Fibroblast of the conjunctiva (primary cell): ENCODE measurements at regions not wholly inside any gene's neighbourhood (a gene's known extent, or its start where the extent isn't known, plus 50 kb on each side); places are given as distances from the start of the nearest gene placed in this dataset.

ENCODE experiments used
- DNase-seq: peaks from one replicate; pipeline ENCODE4 v3.0.0-alpha.2; 2010; ENCODE audit warnings: low read depth

DNA sequence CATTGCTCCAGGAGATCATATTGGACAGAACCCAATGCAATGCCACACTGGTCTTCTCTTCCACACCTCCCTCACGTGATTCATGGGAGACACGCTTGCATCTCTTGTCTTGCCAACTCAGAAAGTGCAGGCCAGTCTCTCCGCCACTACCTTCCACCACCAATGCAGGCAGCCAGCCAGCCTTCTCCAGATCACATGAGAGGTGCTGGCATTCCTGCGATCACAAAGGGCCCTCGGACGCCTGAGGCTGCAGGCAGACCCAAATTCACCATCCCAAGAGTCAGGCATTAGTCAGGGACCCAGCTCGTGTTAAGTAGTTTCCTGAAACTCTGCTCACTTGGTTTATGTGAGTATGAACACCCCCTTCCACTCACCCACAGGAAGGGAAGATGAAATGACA is 437.0 kb upstream of the ETAA1 start:
- DNase-seq: no peak

DNA sequence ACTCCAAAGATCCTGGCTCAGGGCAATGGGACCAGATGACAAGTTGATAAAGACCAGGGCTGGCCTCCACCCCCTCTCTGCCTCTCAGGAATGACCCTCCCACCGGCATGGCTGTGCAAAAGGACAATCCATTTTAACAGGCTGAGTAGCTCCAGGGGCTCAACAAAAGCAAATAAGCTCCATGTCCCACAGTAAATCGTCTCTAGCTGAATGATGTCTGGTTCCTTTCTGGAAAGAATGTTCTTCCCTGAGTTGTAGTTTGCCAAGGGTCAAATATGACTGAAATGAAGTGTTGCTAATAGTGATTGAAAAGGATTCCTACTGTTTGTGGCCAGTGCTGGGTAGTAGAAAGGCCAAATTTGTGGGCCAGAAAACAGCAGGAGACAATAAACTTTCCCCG is 434.4 kb upstream of the ETAA1 start:
- no peak for DNase-seq

DNA sequence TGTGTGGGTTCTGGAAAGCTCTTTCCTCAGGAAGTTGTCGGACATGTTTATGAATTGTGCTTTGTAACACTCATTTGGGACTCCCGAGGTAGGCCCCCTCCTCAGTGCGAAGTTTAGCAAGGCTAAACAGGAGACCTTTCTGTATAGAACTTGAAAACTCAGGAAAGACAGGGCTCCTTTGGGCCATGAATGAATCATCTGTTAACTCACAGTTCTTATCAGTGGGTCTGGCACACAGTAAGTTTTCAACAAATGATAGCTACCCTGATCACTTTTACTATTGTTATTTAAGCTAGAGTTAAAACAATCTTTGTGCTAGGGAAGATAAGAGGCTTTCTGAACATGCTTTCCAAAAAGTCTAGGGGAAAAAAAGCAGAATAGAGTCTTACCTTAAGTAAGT is 430.5 kb upstream of the ETAA1 start:
- no peak for DNase-seq

DNA sequence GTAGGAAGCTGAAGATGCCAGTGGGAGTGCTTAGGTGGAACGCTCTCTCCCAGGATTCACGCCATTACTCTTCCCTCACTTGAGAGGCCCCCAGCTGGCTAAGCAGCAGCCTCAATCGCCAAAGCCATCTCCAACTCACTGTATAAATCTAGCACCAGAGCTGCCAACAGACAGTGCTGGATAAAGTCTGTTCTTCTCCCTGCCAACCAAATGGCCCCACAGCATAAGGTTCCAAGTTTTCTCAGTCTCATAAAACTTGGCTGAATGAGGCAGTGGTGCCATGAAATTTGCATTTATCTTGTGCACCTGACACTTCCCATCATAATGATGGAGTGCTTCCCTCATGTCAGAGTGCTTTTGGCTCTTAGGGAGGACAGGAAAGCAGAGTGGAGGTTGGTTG is 428.2 kb upstream of the ETAA1 start:
- DNase-seq: no peak

DNA sequence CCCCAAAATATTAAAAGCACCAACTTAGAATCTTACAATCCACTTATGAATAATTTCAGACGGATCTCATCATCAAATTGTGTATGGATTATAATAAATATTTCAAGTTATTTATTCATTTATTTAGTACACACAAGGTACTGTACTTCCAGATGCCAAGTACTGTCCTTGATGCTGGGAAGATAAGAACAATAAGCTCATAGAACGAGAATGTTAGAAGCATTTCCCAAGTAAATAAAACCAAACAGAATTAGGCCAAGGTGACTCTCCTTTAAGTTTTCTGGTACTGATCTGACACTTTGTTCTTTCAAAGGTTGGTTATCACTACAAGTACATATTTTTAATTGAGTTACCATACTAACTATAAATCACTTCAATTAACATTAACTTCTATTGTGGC is 416.1 kb upstream of the ETAA1 start:
- DNase-seq: no peak

DNA sequence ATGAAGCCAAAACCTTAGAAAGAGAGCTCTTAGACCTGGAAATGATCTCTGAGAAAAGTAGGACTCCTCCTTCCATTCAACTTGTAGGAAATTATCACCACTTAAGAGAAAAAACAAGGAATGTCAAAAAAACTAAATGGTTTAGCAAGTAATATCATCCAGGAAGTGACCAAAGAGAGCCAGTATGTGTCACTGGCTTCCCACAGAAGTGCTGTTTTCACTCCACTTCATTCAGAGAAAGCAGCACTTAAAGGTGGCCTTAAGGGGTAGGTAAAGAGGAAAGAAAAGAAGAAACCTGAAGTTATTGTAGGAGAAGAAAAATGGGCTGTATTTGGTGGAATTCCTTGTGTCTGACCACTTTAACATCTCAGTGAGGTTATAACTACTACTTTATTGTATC is 414.4 kb upstream of the ETAA1 start:
- no peak for DNase-seq

DNA sequence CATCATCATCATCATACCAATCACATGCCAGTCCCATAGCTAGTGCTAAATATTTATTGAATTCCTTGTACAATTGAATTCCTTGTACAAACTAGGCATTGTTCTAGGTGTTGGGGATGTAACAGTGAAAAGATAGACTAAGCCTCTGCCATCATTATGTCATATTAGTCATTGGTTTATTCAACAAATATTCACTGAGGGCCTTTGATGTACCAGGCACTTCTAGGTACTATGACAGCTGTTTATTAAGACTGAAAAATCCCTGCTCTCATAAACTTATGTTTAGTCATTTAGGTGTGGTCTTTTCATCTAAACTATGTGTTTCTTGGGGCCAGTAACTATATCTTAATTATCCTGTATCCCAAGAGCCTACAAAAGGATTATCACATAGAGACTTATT is 412.3 kb upstream of the ETAA1 start:
- DNase-seq: no peak

DNA sequence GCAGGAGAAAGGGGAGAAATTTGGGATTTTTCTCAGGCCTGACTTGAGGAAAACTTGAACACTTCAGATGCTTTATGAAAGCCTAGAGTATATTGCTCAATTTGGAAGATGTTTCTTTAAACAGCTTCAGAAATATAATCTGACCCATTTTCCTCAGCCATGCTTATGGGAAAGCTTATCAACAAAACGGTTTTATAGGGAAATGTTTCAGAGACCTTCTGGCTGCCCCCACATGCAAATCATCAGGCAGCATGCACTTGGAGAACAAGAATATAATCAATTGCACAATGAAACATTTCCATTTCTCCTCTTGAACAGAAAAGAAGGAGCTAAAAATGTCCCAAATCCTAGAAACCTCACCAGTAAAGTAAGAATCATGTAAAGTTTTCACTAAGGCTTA is 411.2 kb upstream of the ETAA1 start:
- DNase-seq: no peak

DNA sequence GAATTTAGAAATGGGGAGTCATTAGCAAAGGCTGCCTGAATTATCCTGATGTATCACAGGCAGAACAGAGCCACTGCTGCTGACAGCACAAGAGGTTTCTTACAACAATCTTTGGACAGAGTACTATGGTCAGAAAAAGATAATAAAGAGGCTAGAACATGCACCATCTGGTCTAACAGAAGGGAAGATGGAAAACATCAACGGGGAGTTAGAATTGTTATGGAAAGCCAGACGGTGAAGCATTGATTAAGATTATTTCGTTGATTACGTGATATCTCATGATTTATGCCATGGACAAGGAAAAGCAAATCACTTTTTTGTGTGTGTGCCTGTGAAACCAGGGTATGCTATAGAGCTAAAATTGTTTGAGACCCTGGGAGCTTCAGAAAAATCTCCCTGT is 409.4 kb upstream of the ETAA1 start:
- DNase-seq: no peak

DNA sequence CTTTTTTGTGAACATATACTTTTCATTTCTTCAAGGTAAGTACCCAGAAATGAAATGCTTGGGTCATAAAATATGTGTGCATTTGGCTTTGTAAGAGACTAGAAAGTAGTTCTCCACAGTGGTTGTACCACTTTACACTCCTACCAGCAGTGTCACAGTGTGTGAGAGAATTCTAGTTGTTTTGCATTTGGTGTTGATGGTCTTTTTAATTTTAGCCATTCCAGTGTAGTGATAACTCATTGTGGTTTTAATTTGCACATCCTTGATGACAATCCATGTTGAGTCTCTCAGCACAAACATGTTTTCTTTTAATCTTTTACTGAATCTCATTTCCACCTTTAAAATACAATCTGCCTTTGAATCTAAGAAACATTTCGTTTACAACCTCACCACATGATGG is 402.5 kb upstream of the ETAA1 start:
- no peak for DNase-seq

DNA sequence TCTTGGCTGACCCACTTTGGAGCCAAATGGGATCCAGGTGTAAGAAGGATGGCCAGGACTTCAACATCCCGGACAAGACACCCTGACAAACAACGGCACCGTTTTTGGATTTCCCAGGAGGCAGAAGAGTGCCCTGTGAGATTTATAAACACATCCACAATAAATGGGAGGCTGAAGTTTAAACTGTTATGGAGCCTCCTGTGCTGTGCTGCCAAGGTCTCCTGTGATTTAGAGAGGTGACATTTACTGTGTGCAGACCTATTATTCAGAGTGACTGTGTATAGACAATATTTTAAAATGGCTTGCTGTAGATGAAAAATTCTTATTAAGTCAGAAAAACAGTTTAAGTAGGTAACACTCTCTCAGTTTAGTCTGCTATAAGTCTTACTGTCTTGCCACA is 401.5 kb upstream of the ETAA1 start:
- DNase-seq: no peak

DNA sequence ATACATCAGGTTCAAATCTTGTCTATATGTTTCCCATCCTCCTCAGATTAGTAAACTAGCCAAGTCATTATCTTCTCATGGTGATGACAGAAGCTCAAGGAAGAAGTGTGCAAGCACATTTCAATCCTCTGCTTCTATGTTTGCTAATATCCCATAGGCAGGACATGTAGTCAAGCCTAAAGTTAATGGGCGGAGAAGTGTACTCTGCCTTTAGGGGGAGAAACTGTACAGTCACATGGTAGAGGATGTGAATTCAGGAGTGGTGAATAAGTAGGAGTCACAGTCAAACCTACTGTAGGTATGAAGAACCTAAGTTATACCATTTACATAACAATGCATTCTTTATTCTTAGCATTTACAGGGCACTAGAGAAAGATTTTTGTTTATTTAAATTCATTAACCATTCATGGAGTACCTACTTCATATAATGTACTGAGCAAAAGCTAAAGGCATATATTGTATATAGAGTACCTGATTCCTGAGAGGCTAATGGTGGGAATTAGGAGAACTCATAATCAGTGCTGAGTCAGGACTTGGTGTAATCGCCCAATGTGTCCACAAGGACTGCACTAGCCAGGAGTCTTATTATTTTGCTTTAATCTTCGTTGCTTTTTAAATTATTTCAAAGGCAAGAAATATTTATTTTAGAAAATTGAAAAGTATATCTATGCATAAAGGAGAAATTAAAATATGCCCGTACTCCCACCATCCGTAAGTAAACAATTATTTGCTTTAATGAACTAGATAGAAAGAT is 394.3 kb upstream of the ETAA1 start:
- DNase-seq: no peak

DNA sequence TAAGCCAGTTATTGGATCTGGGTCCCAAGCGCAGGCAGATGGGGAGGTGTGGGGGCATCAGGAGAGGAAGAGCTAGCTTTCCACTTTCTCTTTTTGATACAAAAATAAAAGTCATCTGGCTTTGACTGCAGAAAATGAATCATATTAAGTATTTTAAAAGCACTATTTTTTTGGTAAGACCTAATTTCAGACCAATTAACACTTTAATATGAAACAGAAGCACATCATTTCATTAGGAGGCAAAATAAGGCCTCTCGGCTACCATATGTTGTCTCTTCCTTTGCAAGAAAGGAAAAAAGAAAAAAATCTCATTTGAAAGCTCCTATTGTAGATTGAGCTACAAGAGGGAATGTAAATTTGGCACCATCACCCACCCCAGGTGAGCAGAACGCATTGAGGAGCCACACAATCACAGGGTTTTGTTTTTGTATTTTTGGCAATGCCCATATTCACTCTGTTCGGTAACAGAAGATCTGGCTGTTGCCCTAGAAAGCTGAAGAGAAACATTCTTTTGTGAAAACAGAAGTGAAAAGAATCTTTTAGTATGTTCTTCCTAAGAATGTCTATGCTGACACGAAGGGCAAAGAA is 390.7 kb upstream of the ETAA1 start:
- no peak for DNase-seq

DNA sequence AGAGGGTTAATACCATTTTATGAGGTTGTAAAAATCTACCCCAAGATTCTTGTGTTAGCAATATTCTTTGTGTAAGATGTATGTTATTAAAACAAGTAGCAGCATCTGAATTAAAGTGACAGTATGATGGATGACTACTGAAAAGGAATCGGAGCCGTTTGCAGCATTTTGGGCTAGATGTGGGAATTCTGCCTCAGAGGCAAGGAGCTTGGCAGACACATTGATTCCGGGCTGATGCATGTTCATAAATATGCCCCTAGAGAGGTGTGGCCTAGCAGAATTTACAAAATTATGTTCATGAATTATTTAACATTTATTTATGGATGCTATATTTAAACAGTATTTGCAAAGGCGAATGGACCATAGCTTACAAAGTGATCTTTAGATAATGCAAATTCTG is 389.0 kb upstream of the ETAA1 start:
- DNase-seq: no peak

DNA sequence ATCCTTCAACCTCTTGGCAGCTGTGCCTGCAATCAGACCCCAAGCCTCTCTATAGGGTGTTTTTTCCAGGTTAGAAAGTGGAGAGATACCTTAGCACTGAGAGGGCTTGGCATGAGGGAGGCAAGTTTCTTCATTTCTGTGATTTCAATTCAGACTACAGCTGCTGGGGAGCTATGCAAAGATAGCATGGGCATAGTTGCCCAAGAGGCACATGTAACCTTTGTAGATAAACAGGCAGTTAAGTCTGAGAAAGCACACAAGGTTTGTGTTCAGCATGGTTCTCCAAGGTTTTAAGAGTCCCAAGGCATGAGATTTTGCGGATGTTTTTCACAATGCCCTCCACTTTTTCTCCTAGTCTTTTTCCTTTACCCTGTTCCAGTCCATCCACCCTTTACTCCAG is 385.0 kb upstream of the ETAA1 start:
- DNase-seq: no peak

DNA sequence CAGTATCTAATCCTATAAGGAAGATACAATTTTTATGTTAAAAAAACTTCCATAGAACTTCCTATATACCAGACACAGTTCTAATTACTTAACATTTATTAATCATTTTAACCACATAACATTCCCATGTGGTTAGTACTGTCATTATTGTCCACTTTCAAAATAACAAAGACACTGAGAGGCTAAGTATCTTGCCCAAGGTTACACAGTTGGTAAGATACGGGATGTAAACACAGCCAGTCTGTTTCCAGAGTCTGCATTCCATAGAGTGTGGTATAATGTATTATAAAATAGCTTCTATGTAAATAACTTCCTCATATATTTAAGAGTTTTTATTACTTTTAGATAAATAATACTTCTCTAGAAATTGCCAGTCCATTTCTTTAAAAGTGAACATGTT is 383.3 kb upstream of the ETAA1 start:
- DNase-seq: no peak

DNA sequence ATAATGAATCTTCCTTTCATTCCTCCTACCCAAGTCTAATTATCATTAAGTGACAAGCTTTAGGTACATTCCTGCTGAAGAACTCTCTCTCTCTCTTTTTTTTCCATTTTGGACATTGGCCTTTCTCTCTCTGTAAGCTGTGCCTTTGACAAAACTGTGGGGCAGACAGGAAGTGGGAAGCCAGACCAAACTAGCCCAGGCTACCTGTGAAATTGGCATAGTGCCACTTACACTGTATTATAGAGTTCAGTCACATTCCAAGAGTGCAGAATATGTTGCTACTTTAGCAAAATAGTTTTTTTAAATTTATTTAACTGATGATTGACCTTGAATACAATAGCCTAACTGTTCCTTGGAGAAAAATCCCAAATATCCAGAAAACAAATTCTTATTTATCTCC is 381.5 kb upstream of the ETAA1 start:
- DNase-seq: no peak

DNA sequence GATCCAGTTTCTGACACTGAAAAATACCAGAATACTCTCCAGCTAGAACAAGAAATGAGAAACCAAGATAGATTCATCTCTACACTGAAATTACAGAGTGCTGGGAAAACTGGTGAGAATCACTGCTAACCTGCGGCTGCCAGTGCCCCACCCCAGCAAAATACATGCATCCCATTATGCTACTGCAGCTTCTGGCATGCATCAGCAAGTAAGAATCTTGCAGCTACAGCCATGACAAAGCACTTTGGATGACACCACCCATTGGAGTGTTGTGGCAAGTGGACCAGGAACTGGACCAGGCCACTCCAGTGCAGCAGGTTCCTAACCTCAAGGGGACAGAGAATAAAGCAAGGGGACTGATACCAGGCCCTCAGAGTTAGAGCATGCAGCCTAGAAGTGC is 378.8 kb upstream of the ETAA1 start:
- no peak for DNase-seq

DNA sequence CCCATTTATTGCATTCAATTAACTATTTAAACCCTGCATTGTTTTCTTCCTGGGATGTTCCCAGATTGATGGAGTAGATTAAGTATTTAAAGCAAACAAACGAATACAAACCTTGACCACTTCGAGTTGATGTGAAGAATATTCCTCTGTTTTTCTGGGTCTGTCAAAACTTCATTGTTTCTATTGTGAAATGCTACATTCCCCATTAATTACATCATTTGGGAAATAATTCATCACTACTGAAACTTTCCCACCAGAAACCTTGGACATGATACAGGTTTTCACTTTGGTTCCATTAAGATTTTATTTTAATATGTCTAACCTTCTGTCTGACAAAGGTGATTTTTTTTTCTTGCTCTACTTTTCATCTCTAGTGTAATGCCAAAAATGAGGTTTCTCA is 365.1 kb upstream of the ETAA1 start:
- no peak for DNase-seq

DNA sequence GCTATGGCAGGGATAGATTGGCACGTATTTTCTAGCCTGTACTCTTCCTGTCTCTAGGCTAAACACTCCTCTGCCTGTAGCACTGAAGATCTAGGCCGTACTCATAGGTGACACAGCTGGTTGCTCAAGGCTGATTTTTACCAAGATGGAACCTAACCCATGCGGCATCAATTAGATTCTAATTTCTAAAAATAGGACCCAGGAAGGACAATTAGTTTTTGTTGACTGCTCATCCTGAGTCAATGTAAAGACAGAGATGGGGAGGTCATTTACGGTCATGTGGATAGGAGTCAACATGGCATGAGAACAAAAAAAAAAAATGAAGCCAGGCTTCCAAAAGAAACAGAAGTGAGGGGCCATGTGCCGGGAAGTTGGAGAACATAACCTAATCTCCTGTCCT is 360.7 kb upstream of the ETAA1 start:
- DNase-seq: no peak

DNA sequence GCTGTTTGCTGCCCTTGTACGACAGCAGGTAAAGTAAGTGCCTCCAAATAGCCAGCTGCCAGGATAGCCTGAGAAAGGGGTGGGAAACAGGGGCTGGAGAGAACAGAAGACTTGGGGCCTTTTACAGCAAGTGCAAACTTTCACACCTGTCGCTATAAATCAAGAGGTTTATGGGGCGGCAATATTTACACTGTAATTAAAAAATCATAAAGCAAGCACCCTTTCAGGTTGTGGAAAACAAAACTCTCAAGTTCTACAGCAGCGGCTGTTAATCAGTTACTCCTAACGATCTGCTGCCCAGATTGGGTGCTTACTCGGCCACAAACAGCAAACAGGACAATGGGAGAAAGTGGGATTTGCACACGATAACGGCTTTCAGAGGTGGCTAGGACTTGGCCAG is 359.5 kb upstream of the ETAA1 start:
- DNase-seq: no peak

DNA sequence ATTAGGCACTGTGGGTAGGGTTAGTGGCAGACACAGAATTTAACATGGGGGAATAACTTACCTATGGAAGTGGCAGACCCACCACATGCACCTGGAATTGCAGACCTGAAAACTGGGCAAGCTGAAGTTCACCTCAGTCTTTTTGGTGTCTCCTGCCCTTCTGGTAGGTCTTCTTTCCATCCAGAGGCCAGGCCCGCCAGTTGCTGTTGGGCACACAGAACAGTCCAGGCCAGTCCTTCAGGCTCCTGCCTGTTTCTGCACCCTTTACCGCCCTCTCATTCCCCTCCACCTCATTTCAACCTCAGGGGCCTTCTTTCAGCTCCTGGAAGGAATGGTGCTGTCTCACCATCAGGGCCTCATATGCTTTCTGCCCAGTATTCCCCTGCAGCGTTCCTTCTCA is 358.9 kb upstream of the ETAA1 start:
- no peak for DNase-seq

DNA sequence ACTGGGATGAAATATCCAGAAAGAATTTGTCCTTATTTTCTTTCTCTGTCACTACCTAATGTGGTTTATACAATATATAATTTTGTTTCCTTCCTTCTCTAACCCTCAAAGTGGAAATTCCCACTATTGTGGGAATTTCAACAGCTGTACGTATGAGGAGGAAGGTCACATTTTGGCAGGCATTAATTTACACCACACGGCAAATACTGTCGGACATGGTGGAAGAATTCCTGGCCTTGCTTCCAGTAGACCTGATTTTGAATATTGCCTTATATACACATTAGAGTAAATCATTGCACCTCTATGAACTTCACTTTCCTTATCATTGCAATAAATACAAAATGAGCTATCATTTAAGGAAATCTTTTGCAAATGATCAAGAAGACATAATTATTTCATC is 358.1 kb upstream of the ETAA1 start:
- no peak for DNase-seq

DNA sequence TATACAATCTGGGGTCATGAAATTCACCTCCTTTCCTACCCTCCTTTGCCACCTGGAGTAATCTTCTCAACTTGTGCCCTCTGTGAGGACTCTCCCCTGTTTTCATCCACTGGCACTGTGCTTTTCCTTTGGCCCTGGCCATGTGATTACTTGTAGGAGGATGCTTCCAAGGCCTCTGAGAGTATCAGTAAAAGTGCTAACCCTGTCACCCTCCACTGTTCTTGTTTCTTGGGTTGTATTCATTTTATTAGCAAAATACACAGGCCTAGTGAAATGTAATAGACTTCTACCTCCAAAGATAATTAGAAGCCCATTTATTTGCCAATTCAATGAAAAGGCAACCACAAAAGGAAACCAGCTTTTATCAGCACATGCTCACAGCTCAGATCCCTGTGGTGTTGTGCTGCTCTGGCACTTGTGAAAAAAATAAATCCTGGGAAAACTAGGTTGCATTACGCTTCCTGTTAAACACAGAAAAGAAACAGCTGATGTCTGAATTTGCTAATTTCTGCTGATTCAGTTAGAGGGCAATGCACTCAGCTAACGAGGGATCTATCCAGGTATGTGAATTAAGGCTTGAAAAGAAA is 357.5 kb upstream of the ETAA1 start:
- DNase-seq: no peak
